ENCODE measurements at regions not wholly inside any gene's neighbourhood (a gene's known extent, or its start where the extent isn't known, plus 50 kb on each side); places are given as distances from the start of the nearest gene placed in this dataset.

GRCh38 chr2:104361414-104361813 is 492.5 kb upstream of the POU3F3 start:
- TF ChIP-seq ZSCAN20 (CRISPR knock-in tag; IDR thresholded peaks at IDR 0.05) (no peak), HDAC2 (IDR thresholded peaks at IDR 0.05) (no peak), SREBF2 (IDR thresholded peaks at IDR 0.05) (no peak), MAZ (IDR thresholded peaks at IDR 0.05; ENCODE audit: borderline replicate concordance, low read depth, low read length) (no peak), NFE2L2 (conservative IDR thresholded peaks at IDR 0.05; ENCODE audit: low read length) (no peak), CEBPB (IDR thresholded peaks at IDR 0.05) (no peak), ZFP36 (IDR thresholded peaks at IDR 0.05; ENCODE audit: borderline replicate concordance, partially characterized antibody) (no peak), RARB (CRISPR knock-in tag; IDR thresholded peaks at IDR 0.05) (no peak), KDM5A (IDR thresholded peaks at IDR 0.05) (no peak), TFCP2L1 (CRISPR knock-in tag; IDR thresholded peaks at IDR 0.05) (no peak), CBX8 (IDR thresholded peaks at IDR 0.05) (no peak), HOXB5 (CRISPR knock-in tag; IDR thresholded peaks at IDR 0.05) (no peak), CHD2 (IDR thresholded peaks at IDR 0.05; ENCODE audit: low read length, partially characterized antibody) (no peak), RCOR1 (IDR thresholded peaks at IDR 0.05; ENCODE audit: low read depth, low read length) (no peak), SMC3 (IDR thresholded peaks at IDR 0.05) (no peak), EHF (CRISPR knock-in tag; IDR thresholded peaks at IDR 0.05) (no peak)
- WGBS (ENCODE audit: missing lambda C conversion rate) = 52% methylated on average over 5 of the region's 5 CpGs
- ATAC-seq = no peak
- Histone ChIP-seq H3K27ac (no peak overlapping the region), H3K9me3 (no peaks in the 10 kb centered on the region), H3K4me2 (no peak overlapping the region), H3K4me3 (no peak overlapping the region), H3K4me1 (no peaks in the 10 kb centered on the region)
- ChIA-PET CTCF (no interaction called here), POLR2A (no interaction called here)
- DNase-seq (ENCODE audit: low read depth in 1 of 2, low spot score in 1 of 2) = no peak
- no peak for FAIRE-seq

GRCh38 chr2:104368089-104368488 is 485.8 kb upstream of the POU3F3 start:
- DNase-seq (ENCODE audit: low read depth in 1 of 2, low spot score in 1 of 2) (no peak), ATAC-seq (no peak), FAIRE-seq (no peak)
- Histone ChIP-seq H3K9me3 (no peaks in the 10 kb centered on the region), H3K4me2 (no peak overlapping the region), H3K4me1 (no peaks in the 10 kb centered on the region), H3K27ac (no peak overlapping the region), H3K4me3 (no peak overlapping the region)
- POLR2A ChIA-PET = no interaction called here
- TF ChIP-seq ZC3H11A (IDR thresholded peaks at IDR 0.05) = no peak
- TF ChIP-seq SMC3 (IDR thresholded peaks at IDR 0.05) = no peak
- no peak for TF ChIP-seq FOSB (CRISPR knock-in tag; IDR thresholded peaks at IDR 0.05)
- TF ChIP-seq NFE2L2 (conservative IDR thresholded peaks at IDR 0.05; ENCODE audit: low read length) = no peak
- TF ChIP-seq HMGXB4 (CRISPR knock-in tag; IDR thresholded peaks at IDR 0.05; ENCODE audit: borderline replicate concordance) = no peak
- TF ChIP-seq POLR2A (IDR thresholded peaks at IDR 0.05; ENCODE audit: low read length) = no peak
- TF ChIP-seq HOXB5 (CRISPR knock-in tag; IDR thresholded peaks at IDR 0.05) = no peak
- no peak for TF ChIP-seq CBX8 (IDR thresholded peaks at IDR 0.05)
- no peak for TF ChIP-seq PHF8 (IDR thresholded peaks at IDR 0.05; ENCODE audit: borderline replicate concordance, low read depth)
- CTCF ChIA-PET = no interaction called here
- 50% methylated on average over 10 of the region's 10 CpGs for WGBS (ENCODE audit: missing lambda C conversion rate)

DNA sequence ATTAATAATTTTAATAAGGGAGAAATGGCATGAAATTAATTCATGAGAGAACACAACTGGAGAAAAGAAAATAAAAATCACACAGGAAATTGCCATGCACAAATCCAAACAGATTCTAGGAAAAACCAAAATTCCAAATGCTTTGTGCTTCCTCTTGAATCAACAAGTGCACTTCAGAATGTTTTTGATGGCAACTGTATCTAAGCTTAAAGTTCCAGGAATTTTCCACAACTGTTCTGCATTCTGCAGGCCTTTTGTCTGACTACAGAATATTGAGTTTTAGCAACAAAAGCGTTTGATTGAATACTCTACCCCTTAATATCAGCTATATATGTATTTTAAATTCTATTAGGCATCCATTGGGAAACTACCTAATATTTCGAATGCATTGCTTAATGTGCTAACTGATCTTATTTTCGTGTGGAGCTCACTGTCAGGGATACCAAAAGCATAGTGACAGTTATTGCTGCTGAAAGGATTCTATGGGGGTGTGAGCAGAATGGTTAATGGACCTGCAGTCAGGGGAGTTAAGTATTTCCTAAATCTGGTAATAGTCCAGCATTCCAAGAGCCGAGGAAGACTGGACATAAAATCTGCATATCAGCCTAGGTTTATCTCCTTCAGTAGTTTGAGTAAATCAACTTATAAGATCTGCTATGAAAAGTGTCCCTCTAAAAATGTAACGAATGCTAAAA is 482.7 kb upstream of the POU3F3 start:
- ATAC-seq = no peak
- TF ChIP-seq HEYL (CRISPR knock-in tag; IDR thresholded peaks at IDR 0.05) = no peak
- TF ChIP-seq MAX (IDR thresholded peaks at IDR 0.05) = no peak
- no peak for TF ChIP-seq RCOR1 (IDR thresholded peaks at IDR 0.05; ENCODE audit: low read depth, low read length)
- no peak for TF ChIP-seq EP300 (IDR thresholded peaks at IDR 0.05)
- TF ChIP-seq TP53 (CRISPR knock-in tag; IDR thresholded peaks at IDR 0.05) = no peak
- no peak for TF ChIP-seq MYC (IDR thresholded peaks at IDR 0.05; ENCODE audit: borderline replicate concordance, low read length)
- TF ChIP-seq PHF8 (IDR thresholded peaks at IDR 0.05; ENCODE audit: borderline replicate concordance, low read depth) = no peak
- TF ChIP-seq JUN (IDR thresholded peaks at IDR 0.05) = no peak
- no peak for TF ChIP-seq ZC3H11A (IDR thresholded peaks at IDR 0.05)
- no peak for TF ChIP-seq CBX8 (IDR thresholded peaks at IDR 0.05)
- TF ChIP-seq, protein P1, sequence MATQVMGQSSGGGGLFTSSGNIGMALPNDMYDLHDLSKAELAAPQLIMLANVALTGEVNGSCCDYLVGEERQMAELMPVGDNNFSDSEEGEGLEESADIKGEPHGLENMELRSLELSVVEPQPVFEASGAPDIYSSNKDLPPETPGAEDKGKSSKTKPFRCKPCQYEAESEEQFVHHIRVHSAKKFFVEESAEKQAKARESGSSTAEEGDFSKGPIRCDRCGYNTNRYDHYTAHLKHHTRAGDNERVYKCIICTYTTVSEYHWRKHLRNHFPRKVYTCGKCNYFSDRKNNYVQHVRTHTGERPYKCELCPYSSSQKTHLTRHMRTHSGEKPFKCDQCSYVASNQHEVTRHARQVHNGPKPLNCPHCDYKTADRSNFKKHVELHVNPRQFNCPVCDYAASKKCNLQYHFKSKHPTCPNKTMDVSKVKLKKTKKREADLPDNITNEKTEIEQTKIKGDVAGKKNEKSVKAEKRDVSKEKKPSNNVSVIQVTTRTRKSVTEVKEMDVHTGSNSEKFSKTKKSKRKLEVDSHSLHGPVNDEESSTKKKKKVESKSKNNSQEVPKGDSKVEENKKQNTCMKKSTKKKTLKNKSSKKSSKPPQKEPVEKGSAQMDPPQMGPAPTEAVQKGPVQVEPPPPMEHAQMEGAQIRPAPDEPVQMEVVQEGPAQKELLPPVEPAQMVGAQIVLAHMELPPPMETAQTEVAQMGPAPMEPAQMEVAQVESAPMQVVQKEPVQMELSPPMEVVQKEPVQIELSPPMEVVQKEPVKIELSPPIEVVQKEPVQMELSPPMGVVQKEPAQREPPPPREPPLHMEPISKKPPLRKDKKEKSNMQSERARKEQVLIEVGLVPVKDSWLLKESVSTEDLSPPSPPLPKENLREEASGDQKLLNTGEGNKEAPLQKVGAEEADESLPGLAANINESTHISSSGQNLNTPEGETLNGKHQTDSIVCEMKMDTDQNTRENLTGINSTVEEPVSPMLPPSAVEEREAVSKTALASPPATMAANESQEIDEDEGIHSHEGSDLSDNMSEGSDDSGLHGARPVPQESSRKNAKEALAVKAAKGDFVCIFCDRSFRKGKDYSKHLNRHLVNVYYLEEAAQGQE (IDR thresholded peaks at IDR 0.05) = no peak
- TF ChIP-seq CTCF (IDR thresholded peaks at IDR 0.05) = no peak

More for the DNA sequence above, 482.7 kb upstream of the POU3F3 start:
- H3K9me3 ChIP-seq = no peaks in the 10 kb centered on the region
- H3K4me1 ChIP-seq = no peaks in the 10 kb centered on the region
- H3K27ac ChIP-seq = no peak overlapping the region
- no peak overlapping the region for H3K4me3 ChIP-seq
- FAIRE-seq = no peak
- POLR2A ChIA-PET = interaction anchor here (0.5 kb wide), 1 partner anchor 62 kb away, joined by 3 read pairs; no protein-coding TSS in a partner anchor
- no peak overlapping the region for H3K4me2 ChIP-seq
- WGBS (ENCODE audit: missing lambda C conversion rate) = 16% methylated on average over 5 of the region's 5 CpGs
- CTCF ChIA-PET = no interaction called here
- DNase-seq (ENCODE audit: low read depth in 1 of 2, low spot score in 1 of 2) = no peak
